ENCODE measurements at regions not wholly inside any gene's neighbourhood (a gene's known extent, or its start where the extent isn't known, plus 50 kb on each side); places are given as distances from the start of the nearest gene placed in this dataset.
A peak's percentile ranks its signal among the peaks of the same experiment; 100 is the strongest.
"Not testable (repeated sequence)": the region's sequence is repeated elsewhere in the genome, so short reads cannot be mapped to it uniquely, and the experiment has no call there.

GRCh38 chr3:137867611-137868010 is 103.5 kb downstream of the SOX14 start:
- Histone ChIP-seq H3K36me3 (no peaks in the 10 kb centered on the region), H3K9me3 (peaks cover 0 to 34% (median 9%) of the 10 kb centered on the region in 12 donors), H3K27ac (no peak overlapping the region), H3K4me3 (no peak overlapping the region), H3K27me3 (peaks cover 0 to 4% (median 0%) of the 10 kb centered on the region in 9 donors), H3K4me1 (no peaks in the 10 kb centered on the region)
- 84 to 90% (median 87%) methylated on average over 2 of the region's 2 CpGs for WGBS, 4 donors
- intact Hi-C loops (cut with DNase I) = no loop called here
- ATAC-seq (no peak), DNase-seq (no peak)
- TF ChIP-seq, protein P1, sequence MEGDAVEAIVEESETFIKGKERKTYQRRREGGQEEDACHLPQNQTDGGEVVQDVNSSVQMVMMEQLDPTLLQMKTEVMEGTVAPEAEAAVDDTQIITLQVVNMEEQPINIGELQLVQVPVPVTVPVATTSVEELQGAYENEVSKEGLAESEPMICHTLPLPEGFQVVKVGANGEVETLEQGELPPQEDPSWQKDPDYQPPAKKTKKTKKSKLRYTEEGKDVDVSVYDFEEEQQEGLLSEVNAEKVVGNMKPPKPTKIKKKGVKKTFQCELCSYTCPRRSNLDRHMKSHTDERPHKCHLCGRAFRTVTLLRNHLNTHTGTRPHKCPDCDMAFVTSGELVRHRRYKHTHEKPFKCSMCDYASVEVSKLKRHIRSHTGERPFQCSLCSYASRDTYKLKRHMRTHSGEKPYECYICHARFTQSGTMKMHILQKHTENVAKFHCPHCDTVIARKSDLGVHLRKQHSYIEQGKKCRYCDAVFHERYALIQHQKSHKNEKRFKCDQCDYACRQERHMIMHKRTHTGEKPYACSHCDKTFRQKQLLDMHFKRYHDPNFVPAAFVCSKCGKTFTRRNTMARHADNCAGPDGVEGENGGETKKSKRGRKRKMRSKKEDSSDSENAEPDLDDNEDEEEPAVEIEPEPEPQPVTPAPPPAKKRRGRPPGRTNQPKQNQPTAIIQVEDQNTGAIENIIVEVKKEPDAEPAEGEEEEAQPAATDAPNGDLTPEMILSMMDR (IDR thresholded peaks at IDR 0.05) = no peak
- no peak for TF ChIP-seq POLR2A (IDR thresholded peaks at IDR 0.05)

DNA sequence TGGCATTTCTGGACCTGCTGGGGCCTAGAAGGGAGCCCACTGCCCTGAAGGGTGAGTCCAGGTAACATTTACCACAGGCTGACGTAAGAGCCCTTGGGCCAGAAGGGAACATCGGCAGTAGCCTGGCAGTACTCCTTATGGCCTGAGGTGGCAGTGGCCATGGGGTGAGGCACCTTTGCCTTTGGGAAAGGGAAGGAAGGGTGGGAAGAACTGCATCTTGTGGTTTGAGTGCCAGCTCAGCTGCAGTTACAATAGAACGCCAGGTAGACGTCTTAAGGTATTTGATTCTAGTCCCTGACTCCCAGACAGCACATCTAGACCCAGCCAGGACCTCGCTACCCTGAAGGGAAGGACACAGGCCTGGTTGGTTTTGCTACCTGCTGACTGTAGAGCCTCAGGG is 104.9 kb downstream of the SOX14 start:
- H3K36me3 ChIP-seq = no peaks in the 10 kb centered on the region
- no peak overlapping the region for H3K4me3 ChIP-seq
- ATAC-seq = no peak
- H3K9me3 ChIP-seq = peaks cover 0 to 34% (median 9%) of the 10 kb centered on the region in 12 donors
- H3K27me3 ChIP-seq = no peaks in the 10 kb centered on the region
- H3K4me1 ChIP-seq = no peaks in the 10 kb centered on the region
- TF ChIP-seq POLR2A (IDR thresholded peaks at IDR 0.05) = no peak
- TF ChIP-seq, protein P1 (IDR thresholded peaks at IDR 0.05) = no peak
- WGBS, 4 donors = 75 to 84% (median 78%) methylated on average over 5 of the region's 5 CpGs
- H3K27ac ChIP-seq = no peak overlapping the region
- intact Hi-C loops (cut with DNase I) = no loop called here
- DNase-seq = no peak

DNA sequence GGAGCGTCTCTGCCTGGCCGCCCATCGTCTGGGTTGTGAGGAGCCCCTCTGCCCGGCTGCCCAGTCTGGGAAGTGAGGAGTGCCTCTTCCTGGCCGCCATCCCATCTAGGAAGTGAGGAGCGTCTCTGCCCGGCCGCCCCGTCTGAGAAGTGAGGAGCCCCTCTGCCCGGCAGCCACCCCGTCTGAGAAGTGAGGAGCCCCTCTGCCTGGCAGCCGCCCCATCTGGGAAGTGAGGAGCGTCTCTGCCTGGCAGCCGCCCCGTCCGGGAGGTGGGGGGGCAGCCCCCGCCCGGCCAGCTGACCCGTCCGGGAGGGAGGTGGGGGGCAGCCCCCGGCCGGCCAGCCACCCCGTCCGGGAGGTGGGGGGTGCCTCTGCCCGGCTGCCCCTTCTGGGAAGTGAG is 108.5 kb downstream of the SOX14 start:
- H3K27ac ChIP-seq; ATAC-seq; H3K4me1 ChIP-seq; H3K27me3 ChIP-seq; H3K4me3 ChIP-seq; intact Hi-C loops (cut with DNase I); H3K36me3 ChIP-seq; DNase-seq: not testable (repeated sequence)
- 88 to 94% (median 91%) methylated on average over 5 to 25 of the region's 25 CpGs for WGBS, 4 donors
- peaks cover 0 to 34% (median 9%) of the 10 kb centered on the region in 12 donors for H3K9me3 ChIP-seq

DNA sequence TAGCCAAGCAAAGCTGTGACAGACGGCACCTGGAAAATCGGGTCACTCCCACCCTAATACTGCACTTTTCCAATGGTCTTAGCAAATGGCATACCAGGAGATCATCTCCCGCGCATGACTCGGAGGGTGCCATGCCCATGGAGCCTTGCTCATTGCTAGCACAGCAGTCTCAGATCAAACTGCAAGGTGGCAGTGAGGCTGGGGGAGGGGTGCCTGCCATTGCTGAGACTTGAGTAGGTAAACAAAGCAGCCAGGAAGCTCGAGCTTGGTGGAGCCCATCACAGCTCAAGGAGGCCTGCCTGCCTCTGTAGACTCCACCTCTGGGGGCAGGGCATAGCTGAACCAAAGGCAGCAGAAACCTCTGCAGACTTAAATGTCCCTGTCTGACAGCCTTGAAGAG is 113.1 kb upstream of the CLDN18 start:
- 73 to 79% (median 76%) methylated on average over 6 of the region's 6 CpGs for WGBS, 4 donors
- H3K27ac ChIP-seq; H3K4me1 ChIP-seq; intact Hi-C loops (cut with DNase I); H3K9me3 ChIP-seq; ATAC-seq; DNase-seq; H3K36me3 ChIP-seq; H3K27me3 ChIP-seq; H3K4me3 ChIP-seq: not testable (repeated sequence)

- Histone ChIP-seq H3K27ac (no peak overlapping the region), H3K9me3 (peaks cover 0 to 29% (median 8%) of the 10 kb centered on the region in 12 donors), H3K27me3 (no peaks in the 10 kb centered on the region), H3K36me3 (no peaks in the 10 kb centered on the region), H3K4me1 (no peaks in the 10 kb centered on the region), H3K4me3 (no peak overlapping the region)
- TF ChIP-seq, protein P1 (IDR thresholded peaks at IDR 0.05) = no peak
- TF ChIP-seq POLR2A (IDR thresholded peaks at IDR 0.05) = no peak
- DNase-seq = peak in 1 of 5 donors; percentile 37
- intact Hi-C loops (cut with DNase I) = loop anchor here in 1 of 10 donors (5.0 kb wide), 1 partner anchor 685 kb away; no protein-coding TSS in a partner anchor
- 90 to 95% (median 92%) methylated on average over 10 of the region's 10 CpGs for WGBS, 4 donors
- no peak for ATAC-seq
Observed at GRCh38 chr3:137906985-137907649, 102.8 kb upstream of the CLDN18 start.

Data from heart left ventricle (tissue), 16 donors.